HG03175 (cell line): ENCODE measurements at regions not wholly inside any gene's neighbourhood (a gene's known extent, or its start where the extent isn't known, plus 50 kb on each side); places are given as distances from the start of the nearest gene placed in this dataset.

Experiments used
- ATAC-seq: cut with Tn5 transposase; IDR thresholded peaks from one replicate; pipeline ENCODE4 v1.9.1; 2021; ENCODE audit warnings: mild to moderate bottlenecking, moderate library complexity; ENCODE audit not compliant: unreplicated experiment

GRCh38 chr16:65445313-65446260 lies 323.7 kb upstream of the CDH11 start:
- ATAC-seq = no peak

DNA sequence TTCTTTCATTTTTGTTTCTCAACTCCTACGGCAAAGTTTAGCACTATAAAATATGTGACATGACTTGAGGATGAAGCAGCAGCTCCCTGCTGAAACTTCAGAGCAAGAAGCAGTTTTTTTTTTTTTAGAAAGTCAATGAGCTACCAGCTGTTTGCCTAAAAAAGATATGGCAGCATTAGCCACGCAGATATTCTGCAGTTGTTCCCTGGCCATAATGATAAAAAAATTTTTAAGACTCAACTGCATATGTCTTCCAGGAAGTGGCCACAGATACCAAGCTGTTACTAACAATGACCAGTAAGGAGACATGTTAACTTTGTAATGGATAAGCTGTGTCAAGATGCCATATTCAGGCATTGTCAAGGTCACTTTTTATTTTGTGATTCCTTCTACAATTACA lies 319.6 kb upstream of the CDH11 start:
- ATAC-seq = no peak

DNA sequence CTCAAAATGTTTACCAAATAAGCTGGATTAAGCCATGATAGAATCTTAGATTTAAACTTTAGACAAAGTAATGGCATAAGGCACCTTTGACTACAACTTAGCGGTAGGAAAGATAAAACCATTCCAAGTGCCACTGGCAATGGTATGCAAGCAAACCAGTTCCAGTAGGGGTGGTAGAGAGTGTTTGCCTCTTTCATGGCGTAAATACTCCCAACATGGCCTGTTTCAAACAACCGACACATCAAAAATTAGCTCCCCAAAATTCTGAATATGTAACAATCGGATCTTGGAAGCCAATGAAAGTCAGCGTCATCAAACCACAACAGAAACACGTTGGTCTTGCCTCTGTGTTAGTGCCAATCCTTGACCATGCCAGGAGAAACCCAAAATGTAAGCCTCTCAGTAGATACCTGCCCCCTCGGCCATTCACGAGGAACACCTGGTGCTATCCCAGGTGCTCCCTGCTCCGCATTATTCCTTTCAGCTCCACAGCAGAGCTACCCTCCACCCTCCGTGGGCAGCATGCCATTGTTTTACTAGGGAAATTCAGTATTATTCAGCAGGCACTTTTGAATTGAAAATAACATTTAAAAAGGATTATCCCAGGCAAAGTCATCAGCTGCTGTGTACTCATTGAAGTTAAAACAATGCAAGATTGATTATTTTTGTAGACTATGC lies 307.8 kb upstream of the CDH11 start:
- ATAC-seq = no peak

GRCh38 chr16:65426484-65426883 lies 304.6 kb upstream of the CDH11 start:
- no peak for ATAC-seq

DNA sequence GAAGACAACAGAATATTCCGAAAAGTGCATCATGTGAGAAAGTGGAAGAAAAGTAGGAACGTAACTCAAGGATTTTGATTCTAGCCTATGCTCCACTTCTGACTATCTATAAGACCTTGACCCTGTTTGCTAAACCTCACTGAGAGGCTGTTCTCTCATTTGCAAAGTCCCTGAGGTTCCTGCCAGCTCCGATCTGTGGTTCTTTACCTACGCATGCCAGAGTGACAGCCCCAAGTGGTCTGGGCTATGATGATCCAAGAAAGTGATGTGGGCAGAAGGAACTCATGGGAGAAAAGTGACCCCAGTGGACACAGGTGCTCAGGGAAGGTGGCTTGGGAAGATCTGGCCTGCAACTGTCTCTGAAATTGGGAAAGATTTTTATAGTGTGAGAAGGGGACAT lies 301.1 kb upstream of the CDH11 start:
- no peak for ATAC-seq

GRCh38 chr16:65421596-65421995 lies 299.7 kb upstream of the CDH11 start:
- ATAC-seq = no peak

DNA sequence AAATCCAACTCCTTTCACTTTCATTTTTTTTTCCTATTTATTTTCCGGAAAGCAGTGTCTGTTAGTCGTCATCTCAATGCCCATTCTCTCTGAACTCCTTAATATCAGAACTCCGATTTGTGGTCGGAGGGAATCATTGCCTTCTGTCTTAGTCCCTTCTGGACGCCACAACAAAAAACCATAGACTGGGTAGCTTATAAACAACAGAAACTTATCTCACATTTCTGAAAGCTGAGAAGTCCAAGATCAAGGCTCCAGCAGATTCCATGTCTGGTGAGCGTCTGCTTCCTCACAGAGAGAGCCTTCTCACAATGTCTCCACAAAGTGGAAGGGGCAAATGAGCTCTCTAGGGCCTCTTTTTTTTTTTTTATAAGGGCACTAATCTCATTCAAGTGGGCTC lies 296.6 kb upstream of the CDH11 start:
- ATAC-seq = no peak

DNA sequence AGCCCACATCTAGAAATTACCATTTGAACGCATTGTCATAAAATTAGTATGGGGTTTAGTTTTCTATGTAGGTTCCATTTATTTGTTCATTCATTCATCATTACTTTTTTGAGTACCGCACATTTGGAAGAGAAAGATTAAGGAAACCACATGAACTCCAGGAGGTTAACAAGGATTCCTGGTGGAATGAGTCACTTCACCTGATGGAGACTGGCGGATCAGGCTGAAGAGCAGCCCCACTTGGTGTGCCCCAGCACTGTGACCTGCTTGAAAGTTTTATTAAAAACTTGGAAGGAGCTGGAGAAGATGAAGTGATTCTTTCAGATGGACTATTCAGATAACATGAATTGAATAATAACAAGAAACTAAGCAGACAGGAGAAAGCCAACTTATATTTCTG lies 293.6 kb upstream of the CDH11 start:
- ATAC-seq = no peak

- ATAC-seq = no peak
Observed at GRCh38 chr16:65414284-65414984, 292.6 kb upstream of the CDH11 start.

- no peak for ATAC-seq
Observed at GRCh38 chr16:65413861-65414260, 292.0 kb upstream of the CDH11 start.

- ATAC-seq = no peak
Observed at GRCh38 chr16:65410801-65411200, 288.9 kb upstream of the CDH11 start.

DNA sequence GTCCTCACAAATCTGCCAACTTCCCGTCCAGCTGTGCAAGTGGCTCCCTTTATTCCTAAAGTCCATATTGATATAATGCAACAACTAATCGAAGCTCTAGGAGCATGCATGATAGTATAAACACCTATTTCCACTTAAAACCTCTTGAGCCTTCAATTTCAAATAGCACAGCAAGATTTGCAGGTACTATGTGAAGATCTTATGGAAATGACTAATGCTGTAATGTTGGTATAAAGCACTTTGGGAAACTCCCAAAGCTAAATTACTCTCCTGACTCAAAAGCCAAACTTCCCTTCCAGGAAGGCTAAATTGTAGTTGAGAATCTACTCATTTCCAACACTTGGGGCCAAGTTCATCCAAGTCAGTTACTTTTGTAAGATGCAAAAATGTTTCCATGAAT lies 287.6 kb upstream of the CDH11 start:
- no peak for ATAC-seq

- no peak for ATAC-seq
Observed at GRCh38 chr16:65406933-65407332, 285.1 kb upstream of the CDH11 start.

DNA sequence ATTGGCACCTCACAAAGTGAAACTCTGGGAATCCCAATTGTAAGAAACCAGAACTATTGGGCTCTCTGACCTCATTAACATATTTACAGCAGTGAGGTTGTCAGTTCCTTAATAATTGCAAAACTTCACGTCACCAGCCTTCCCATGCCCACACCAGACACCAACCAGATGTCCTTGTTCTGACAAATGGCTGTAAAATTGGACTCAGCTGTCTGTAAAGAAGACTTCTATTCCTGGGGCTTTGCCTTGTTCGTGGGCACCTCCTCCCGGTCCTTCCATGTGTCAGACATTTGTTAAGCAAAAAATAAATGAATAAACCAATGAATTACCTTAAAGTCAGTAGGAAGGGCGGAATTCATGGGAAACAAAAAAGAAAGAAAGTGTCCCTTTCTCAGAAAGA lies 284.3 kb upstream of the CDH11 start:
- no peak for ATAC-seq

DNA sequence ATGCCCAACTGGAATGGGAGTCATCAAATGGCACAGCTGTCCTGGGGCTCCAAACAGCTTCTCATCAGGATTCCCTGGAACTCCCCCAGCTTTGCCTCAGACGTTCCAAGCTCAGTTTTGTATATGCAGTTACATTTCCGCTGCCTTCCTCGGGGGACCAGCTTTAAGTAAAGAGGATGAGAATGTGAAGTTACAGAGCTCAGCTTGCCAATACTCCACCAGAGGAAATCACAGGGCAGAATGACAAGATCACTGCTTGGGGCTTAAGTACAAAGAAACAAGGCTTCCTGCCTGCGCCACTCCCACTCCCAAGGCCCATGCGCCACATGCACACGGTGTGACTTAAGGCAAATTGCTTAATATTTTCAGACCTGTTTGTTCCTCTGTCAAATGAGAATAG lies 272.4 kb upstream of the CDH11 start:
- no peak for ATAC-seq

GRCh38 chr16:65392806-65393565 lies 271.1 kb upstream of the CDH11 start:
- no peak for ATAC-seq

GRCh38 chr16:65388592-65388991 lies 266.7 kb upstream of the CDH11 start:
- no peak for ATAC-seq

- ATAC-seq = no peak
Observed at GRCh38 chr16:65386672-65387071, 264.8 kb upstream of the CDH11 start.

- ATAC-seq = no peak
Observed at GRCh38 chr16:65384441-65384840, 262.6 kb upstream of the CDH11 start.

DNA sequence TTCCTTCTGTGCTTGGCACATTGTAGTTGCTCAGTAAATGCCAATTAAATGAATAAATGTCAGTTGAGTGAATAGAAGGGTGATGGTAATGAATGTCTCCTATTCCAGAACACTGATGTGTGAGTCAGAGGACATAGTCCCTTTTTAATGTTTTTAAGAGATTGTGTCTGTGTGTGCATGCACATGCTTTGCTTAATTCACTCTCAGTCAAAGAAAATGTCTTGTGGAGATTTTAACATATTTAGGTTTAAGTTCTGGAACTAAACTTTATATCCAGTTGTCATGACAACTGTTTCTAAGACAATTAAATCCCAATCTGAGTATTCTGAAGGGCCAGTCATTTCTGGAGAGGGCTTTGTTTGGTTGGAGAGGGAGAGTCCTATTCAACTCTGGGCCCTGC lies 255.3 kb upstream of the CDH11 start:
- ATAC-seq = no peak

GRCh38 chr16:65376601-65377000 lies 254.7 kb upstream of the CDH11 start:
- no peak for ATAC-seq
